ENCODE measurements at regions not wholly inside any gene's neighbourhood (a gene's known extent, or its start where the extent isn't known, plus 50 kb on each side); places are given as distances from the start of the nearest gene placed in this dataset.

- TF ChIP-seq CTCF (IDR thresholded peaks at IDR 0.05) (no peak), EZH2phosphoT487 (IDR thresholded peaks at IDR 0.05; ENCODE audit: borderline replicate concordance, low read depth) (no peak), IRF3 (IDR thresholded peaks at IDR 0.05; ENCODE audit: low read depth, low read length) (no peak), MAX (IDR thresholded peaks at IDR 0.05; ENCODE audit: low read depth) (no peak), TAF1 (IDR thresholded peaks at IDR 0.05; ENCODE audit: borderline replicate concordance, low read depth, low read length) (no peak), NFIC (IDR thresholded peaks at IDR 0.05; ENCODE audit: borderline replicate concordance) (no peak), RAD21 (IDR thresholded peaks at IDR 0.05; ENCODE audit: low read length) (no peak), MXI1 (IDR thresholded peaks at IDR 0.05; ENCODE audit: low read depth, low read length) (no peak), YY1 (IDR thresholded peaks at IDR 0.05; ENCODE audit: low read depth) (no peak), SIN3A (IDR thresholded peaks at IDR 0.05; ENCODE audit: borderline replicate concordance, low read depth, low read length) (no peak), RFX5 (IDR thresholded peaks at IDR 0.05; ENCODE audit: low read length) (no peak), FOXM1 (IDR thresholded peaks at IDR 0.05; ENCODE audit: low read depth) (no peak), RXRA (IDR thresholded peaks at IDR 0.05; ENCODE audit: borderline replicate concordance, low read depth) (no peak)
These were observed 76.7 kb upstream of the ELK3 start for GRCh38 chr12:96117460-96117859.
